ENCODE measurements at regions not wholly inside any gene's neighbourhood (a gene's known extent, or its start where the extent isn't known, plus 50 kb on each side); places are given as distances from the start of the nearest gene placed in this dataset.
A peak's percentile ranks its signal among the peaks of the same experiment; 100 is the strongest.

GRCh38 chr6:45714741-45715507, 300.7 kb downstream of the CLIC5 start:
- TF ChIP-seq CTCF (IDR thresholded peaks at IDR 0.05; ENCODE audit: insufficient read depth, low read length, poor library complexity, severe bottlenecking) = peak; percentile 89
- peak; percentile 55 for DNase-seq (ENCODE audit: low read depth)
- no peaks in the 10 kb centered on the region for H3K27me3 ChIP-seq (ENCODE audit: control insufficient read depth, insufficient read depth, low read length)
- no peak overlapping the region for H3K4me3 ChIP-seq (ENCODE audit: low read depth, low read length)
- no peaks in the 10 kb centered on the region for H3K36me3 ChIP-seq (ENCODE audit: control insufficient read depth, insufficient read depth, low read length)

- Histone ChIP-seq H3K27me3 (ENCODE audit: control insufficient read depth, insufficient read depth, low read length) (no peaks in the 10 kb centered on the region), H3K36me3 (ENCODE audit: control insufficient read depth, insufficient read depth, low read length) (no peaks in the 10 kb centered on the region), H3K4me3 (ENCODE audit: low read depth, low read length) (no peak overlapping the region)
- TF ChIP-seq CTCF (IDR thresholded peaks at IDR 0.05; ENCODE audit: insufficient read depth, low read length, poor library complexity, severe bottlenecking) = no peak
- DNase-seq (ENCODE audit: low read depth) = no peak
These were observed 301.5 kb downstream of the CLIC5 start for GRCh38 chr6:45714006-45714730.
